ENCODE measurements at regions not wholly inside any gene's neighbourhood (a gene's known extent, or its start where the extent isn't known, plus 50 kb on each side); places are given as distances from the start of the nearest gene placed in this dataset.

DNA sequence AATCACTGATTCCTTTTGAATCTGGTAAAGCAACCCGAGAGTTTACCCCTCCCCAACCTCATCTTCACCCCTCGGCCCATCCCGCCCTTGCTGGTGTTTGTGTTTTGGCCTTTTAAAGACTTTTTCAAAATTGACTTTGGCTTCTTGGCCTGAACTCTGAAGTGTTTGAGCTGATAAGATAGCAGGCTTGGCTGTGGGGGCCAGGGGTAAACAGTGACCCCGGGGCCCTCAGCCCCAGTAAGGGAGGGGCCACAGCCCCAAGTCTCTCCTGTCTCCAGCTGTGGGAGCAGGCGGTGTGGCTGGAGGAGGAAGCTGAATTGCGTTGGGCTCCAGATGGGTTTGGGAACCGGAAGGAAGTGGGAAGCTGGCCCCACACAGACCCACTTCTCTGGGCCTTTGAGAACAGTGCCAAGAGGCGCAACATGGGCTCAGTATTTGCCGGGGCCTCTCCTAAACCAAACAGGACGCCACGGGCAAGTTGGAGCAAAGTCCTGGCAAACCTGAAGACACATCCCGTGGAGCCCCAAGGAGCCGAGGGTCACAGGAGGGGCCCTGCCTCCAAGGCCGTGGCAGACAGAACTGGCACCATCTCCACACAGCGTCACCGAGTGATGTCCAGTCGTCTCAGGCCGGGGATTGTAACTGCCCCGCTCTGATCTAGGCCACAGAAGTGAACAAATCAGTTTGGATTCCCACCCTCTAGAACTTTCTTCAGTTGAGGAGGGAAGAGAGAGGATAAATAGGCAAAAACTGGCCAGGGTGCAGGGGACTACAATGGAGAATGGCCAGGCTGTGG lies 54.3 kb upstream of the PTPN1 start (continued):
- TF ChIP-seq NFATC3 (IDR thresholded peaks at IDR 0.05) (no peak), PCBP1 (IDR thresholded peaks at IDR 0.05; ENCODE audit: low read depth, low read length, poor library complexity, severe bottlenecking) (no peak), SMARCA4 (IDR thresholded peaks at IDR 0.05) (no peak), TCF15 (CRISPR knock-in tag; IDR thresholded peaks at IDR 0.05) (no peak), HMGN3 (IDR thresholded peaks at IDR 0.05; ENCODE audit: borderline replicate concordance, extremely low read depth, insufficient read length, low read depth, low read length) (peak; percentile 37), CBFA2T3 (IDR thresholded peaks at IDR 0.05) (0 out of 2 replicates have a peak, but pooled peaks have one; percentile 24), MAZ (CRISPR knock-in tag; conservative IDR thresholded peaks at IDR 0.05 in 1 of 2, IDR thresholded peaks at IDR 0.05 in 1 of 2) (peak; percentile 51 to 64; a peak in 3 of 4 replicates), ZNF184 (CRISPR knock-in tag; IDR thresholded peaks at IDR 0.05) (no peak), KDM1A (IDR thresholded peaks at IDR 0.05) (peak; percentile 10 to 50; a peak in 1 of 4 replicates), POLR3G (IDR thresholded peaks at IDR 0.05; ENCODE audit: extremely low read depth, insufficient read length, insufficient replicate concordance) (no peak), ILF3 (IDR thresholded peaks at IDR 0.05; ENCODE audit: borderline replicate concordance) (no peak), GABPA (tag; conservative IDR thresholded peaks at IDR 0.05; ENCODE audit: low read depth) (peak; percentile 68), ELF1 (tag; IDR thresholded peaks at IDR 0.05) (no peak), RCOR1 (IDR thresholded peaks at IDR 0.05; ENCODE audit: borderline replicate concordance in 1 of 2, low read depth in 2 of 2, low read length in 2 of 2) (peak in 1 of 2 experiments; percentile 13; a peak in 1 of 4 replicates), ZNF644 (tag; IDR thresholded peaks at IDR 0.05; ENCODE audit: low read depth) (0 out of 2 replicates have a peak, but pooled peaks have one; percentile 19), RAD21 (CRISPR knock-in tag; conservative IDR thresholded peaks at IDR 0.05 in 1 of 2, IDR thresholded peaks at IDR 0.05 in 1 of 2) (0 out of 4 replicates have a peak, but pooled peaks of 1 of the 2 experiments have one; percentile 6), NCOA1 (IDR thresholded peaks at IDR 0.05; ENCODE audit: low read depth) (no peak)
- TF ChIP-seq, protein P1, sequence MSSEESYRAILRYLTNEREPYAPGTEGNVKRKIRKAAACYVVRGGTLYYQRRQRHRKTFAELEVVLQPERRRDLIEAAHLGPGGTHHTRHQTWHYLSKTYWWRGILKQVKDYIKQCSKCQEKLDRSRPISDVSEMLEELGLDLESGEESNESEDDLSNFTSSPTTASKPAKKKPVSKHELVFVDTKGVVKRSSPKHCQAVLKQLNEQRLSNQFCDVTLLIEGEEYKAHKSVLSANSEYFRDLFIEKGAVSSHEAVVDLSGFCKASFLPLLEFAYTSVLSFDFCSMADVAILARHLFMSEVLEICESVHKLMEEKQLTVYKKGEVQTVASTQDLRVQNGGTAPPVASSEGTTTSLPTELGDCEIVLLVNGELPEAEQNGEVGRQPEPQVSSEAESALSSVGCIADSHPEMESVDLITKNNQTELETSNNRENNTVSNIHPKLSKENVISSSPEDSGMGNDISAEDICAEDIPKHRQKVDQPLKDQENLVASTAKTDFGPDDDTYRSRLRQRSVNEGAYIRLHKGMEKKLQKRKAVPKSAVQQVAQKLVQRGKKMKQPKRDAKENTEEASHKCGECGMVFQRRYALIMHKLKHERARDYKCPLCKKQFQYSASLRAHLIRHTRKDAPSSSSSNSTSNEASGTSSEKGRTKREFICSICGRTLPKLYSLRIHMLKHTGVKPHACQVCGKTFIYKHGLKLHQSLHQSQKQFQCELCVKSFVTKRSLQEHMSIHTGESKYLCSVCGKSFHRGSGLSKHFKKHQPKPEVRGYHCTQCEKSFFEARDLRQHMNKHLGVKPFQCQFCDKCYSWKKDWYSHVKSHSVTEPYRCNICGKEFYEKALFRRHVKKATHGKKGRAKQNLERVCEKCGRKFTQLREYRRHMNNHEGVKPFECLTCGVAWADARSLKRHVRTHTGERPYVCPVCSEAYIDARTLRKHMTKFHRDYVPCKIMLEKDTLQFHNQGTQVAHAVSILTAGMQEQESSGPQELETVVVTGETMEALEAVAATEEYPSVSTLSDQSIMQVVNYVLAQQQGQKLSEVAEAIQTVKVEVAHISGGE (CRISPR knock-in tag; IDR thresholded peaks at IDR 0.05): 0 out of 6 replicates have a peak, but pooled peaks of 1 of the 3 experiments have one; percentile 34
- TF ChIP-seq, protein P2, sequence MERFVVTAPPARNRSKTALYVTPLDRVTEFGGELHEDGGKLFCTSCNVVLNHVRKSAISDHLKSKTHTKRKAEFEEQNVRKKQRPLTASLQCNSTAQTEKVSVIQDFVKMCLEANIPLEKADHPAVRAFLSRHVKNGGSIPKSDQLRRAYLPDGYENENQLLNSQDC (CRISPR knock-in tag; IDR thresholded peaks at IDR 0.05): no peak

Data from K562 (cell line).